GM12873 (cell line): ENCODE measurements at regions not wholly inside any gene's neighbourhood (a gene's known extent, or its start where the extent isn't known, plus 50 kb on each side); places are given as distances from the start of the nearest gene placed in this dataset.

Source experiments
- CTCF ChIP-seq: IDR thresholded peaks from 2 replicates; pipeline ENCODE4 v1.5.1; 2012; ENCODE audit warnings: low read depth, mild to moderate bottlenecking, moderate library complexity, low read length, control low read depth; ENCODE audit not compliant: insufficient read depth; ENCODE audit errors: missing control alignments

GRCh38 chr2:138202762-138203161 lies 238.5 kb downstream of the HNMT start:
- TF ChIP-seq CTCF = no peak

GRCh38 chr2:138205281-138205680 lies 241.0 kb downstream of the HNMT start:
- no peak for TF ChIP-seq CTCF

DNA sequence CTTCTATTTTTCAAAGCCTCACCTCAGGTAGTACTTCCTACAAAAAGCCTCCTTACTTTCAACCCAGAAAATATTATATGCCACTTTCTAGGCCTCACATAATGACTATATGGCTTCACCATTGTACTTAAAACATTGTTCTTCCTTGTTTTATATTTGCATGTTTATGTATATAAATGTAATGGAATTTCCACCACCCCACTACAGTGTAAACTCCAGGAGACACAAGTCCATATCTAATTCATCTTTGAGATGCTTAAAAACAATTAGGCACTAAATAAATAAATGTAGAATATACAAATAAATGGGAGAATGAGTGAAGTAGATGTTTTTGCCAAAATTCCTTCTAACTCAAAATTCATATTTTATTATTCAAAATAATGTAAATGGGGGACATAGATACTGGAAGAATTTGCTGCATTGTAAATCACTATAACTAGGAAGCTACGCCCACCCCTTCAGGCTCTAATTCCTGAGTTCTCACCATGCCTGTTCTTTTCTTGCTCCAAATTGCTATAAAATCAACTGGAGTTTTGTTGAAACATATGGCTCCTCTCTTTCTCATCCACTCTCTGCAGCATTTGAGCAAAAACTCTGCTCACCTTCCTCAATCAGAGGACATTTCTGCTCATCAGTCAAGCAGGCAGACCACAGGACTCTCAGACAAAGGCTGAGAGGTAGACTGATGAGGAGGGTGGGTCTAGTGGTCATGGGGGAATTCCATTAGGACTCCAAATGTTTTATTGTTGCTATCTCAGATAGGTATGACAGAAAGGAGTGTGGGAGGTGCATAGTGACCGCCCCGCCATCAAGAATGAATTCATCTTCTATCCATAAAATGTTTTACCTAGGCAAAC lies 243.0 kb downstream of the HNMT start:
- no peak for TF ChIP-seq CTCF

DNA sequence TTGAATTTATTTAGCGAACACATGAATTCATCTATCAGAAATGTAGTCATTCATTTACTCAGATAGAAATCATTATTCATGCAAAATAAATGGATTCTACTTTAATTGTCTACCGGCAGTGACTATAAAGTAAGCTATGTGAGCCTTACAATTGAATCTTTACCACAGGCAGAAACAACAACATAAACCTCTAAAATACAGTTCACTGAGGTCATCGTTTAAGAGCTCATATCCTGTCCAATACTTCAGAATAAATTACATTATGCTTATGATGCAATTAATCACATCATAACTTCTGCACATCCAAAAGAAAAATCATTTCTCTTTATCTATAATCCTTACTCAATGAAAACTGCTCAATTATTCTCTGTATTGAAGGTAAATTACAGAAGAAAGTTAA lies 244.7 kb downstream of the HNMT start:
- no peak for TF ChIP-seq CTCF

DNA sequence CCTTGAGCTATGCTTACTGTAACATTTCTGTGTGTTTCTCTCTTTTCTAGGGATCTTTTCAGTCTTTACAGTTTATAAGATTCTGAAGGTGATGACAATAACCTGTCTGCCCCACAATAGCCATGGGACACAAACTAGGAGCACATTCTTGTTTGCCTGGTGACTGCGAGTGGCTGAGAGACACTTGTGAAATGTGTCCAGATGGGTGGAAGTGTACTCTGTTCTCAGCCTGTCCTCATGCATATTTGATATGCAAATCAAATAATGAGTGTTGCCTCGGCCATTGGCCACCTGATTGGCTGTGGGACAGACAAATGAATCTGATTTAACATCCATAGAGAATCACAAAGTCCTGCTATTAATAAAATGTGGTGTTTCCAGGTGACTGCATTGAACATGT lies 246.2 kb downstream of the HNMT start:
- no peak for TF ChIP-seq CTCF

DNA sequence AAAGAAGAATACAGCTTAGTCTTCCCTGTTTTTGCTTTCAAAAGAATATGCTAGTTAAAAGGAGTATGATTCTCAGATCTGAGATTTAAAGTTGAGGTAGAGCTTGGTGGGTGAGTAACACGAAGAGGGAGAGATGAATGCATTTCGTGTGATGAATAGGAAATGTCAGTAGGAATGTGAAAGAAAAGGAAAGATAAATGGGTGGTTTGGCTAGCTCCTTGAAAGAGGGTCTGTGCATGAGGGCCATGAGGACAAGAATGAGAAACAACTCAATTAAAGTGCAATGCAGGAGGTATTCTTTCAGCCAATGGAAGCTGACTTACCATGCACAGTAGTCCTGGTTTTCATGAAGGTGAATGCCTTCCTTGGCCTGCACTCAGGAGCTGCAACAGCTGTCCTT lies 248.2 kb downstream of the HNMT start:
- no peak for TF ChIP-seq CTCF

DNA sequence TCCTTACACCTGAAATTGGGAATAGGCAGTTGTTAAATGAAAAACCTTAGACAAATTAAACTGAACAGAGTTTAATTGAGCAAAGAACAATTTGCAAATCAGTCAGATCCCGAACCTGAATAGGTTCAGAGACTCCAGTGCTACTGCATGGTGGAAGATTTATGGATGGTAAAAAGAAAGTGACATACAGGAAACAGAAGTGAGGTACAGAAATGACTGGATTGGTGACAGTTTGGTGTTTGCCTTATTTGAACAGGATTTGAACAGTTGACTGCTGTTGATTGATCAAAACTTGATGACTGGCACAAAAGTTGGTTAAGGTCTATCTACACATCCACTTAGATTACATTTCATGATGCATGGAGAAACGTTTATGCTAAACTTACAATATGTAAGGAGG lies 248.8 kb downstream of the HNMT start:
- TF ChIP-seq CTCF = no peak
